Bronchial epithelial cell (primary cell): ENCODE measurements at regions not wholly inside any gene's neighbourhood (a gene's known extent, or its start where the extent isn't known, plus 50 kb on each side); places are given as distances from the start of the nearest gene placed in this dataset.
"Not testable (repeated sequence)": the region's sequence is repeated elsewhere in the genome, so short reads cannot be mapped to it uniquely, and the experiment has no call there.

Experiments
- DNase-seq: peaks from one replicate; pipeline ENCODE4 v3.0.0-alpha.2; 2010; ENCODE audit warnings: low read depth
- FAIRE-seq: peaks from 2 replicates; lab custom pipeline; 2011; peaks lifted over from hg19 to GRCh38; lab: Jason Lieb, UNC
- H3K27me3 ChIP-seq: 2 replicates; pipeline ENCODE4 v1.5.1; 2011; ENCODE audit warnings: low read length; ENCODE audit not compliant: control insufficient read depth, insufficient read depth
- H3K36me3 ChIP-seq: 2 replicates; pipeline ENCODE4 v1.5.1; 2011; ENCODE audit warnings: low read length; ENCODE audit not compliant: control insufficient read depth, insufficient read depth
- H3K4me3 ChIP-seq: 2 replicates; pipeline ENCODE4 v1.5.1; 2011; ENCODE audit warnings: mild to moderate bottlenecking, low read depth, low read length, control low read depth
- CTCF ChIP-seq: IDR thresholded peaks from 2 replicates; pipeline ENCODE4 v1.5.1; 2011; ENCODE audit warnings: mild to moderate bottlenecking, moderate library complexity, low read length, control low read depth, inconsistent platforms; ENCODE audit not compliant: insufficient read depth, severe bottlenecking

DNA sequence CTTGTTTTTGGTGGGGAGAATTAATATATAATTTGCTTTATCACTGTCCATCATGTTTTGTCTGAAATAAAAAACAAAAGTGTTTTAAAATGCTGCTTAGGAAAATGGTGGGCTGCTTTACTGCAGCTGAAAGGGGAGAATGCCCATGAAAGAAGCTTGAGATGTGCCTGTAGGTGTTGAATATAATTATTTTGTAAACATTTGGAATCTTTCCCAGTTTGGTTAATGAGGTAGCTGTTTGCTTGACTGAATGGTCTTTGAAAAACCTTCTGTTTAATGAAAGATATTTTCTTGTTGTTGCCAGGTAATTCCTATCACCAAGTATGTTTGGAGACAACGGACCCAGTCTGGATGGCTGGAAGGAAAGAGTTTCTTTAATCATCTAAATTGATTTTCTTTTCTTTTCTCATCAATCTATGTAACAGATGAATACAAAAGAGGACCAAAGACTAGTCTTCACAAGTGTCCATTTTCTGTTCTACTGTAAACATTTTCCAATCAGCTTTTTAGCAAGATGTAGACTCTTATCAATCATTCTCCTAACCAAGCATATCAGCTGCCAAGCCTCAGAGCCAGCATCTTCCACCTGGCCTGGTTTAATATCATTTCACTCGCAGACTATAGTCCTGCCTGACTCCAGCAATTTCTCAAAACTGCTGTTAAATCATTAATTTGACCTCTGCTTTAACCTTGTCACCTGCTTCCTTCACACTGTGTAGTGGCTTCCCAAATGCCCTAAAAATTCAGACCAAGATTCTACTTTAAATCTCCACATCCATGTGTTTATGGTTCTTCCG, 441.2 kb upstream of the CHD1 start:
- no peaks in the 10 kb centered on the region for H3K36me3 ChIP-seq
- DNase-seq (no peak), FAIRE-seq (no peak)
- TF ChIP-seq CTCF, result no peak
- H3K27me3 ChIP-seq, result no peaks in the 10 kb centered on the region
- H3K4me3 ChIP-seq, result no peak overlapping the region

GRCh38 chr5:99368726-99369125, 439.9 kb upstream of the CHD1 start:
- H3K4me3 ChIP-seq, result no peak overlapping the region
- DNase-seq, result no peak
- H3K27me3 ChIP-seq, result no peaks in the 10 kb centered on the region
- no peak for FAIRE-seq
- no peaks in the 10 kb centered on the region for H3K36me3 ChIP-seq
- no peak for TF ChIP-seq CTCF

DNA sequence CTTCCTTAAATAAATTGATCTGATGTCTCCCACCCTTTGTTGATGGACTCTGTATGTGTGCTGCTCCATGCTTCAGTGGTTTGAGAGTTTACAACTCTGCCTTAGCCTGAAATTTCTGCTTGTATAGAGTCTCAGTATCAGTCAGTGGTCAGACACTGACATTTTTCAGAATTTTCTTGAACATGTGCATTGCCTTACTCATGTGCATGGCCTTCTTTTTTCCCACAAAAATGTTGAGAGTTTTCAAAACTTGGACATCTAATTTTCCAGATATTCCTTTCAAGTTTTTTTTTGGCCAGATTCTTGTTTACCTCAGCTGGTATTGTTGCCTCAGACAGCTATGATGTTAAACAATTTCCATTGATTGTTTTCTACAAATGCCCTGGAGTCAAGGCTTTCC, 427.1 kb upstream of the CHD1 start:
- FAIRE-seq, result no peak
- Histone ChIP-seq H3K27me3 (no peaks in the 10 kb centered on the region), H3K36me3 (no peaks in the 10 kb centered on the region), H3K4me3 (no peak overlapping the region)
- TF ChIP-seq CTCF, result no peak
- no peak for DNase-seq

- DNase-seq (no peak), FAIRE-seq (no peak)
- Histone ChIP-seq H3K27me3 (no peaks in the 10 kb centered on the region), H3K4me3 (no peak overlapping the region), H3K36me3 (no peaks in the 10 kb centered on the region)
- TF ChIP-seq CTCF, result no peak
These were observed 421.0 kb upstream of the CHD1 start for GRCh38 chr5:99349787-99350186.

DNA sequence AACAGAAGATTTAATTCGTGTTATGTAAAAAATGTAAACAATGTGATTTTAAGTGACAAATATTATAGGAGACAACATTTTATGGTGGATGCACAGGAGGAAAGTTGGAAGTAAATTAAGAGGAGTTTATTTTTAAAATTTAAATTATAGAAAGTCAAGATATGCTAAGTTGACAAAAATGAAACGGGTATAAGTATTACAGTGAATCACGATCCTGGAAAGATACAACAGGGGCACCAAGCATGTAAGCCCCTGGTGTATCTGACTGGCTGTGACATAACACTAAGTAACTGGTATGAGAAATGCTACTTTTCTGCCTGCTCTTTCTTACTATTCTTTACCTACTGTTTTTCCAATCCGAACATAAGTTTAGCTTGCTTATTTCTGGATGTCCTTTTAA, 419.8 kb upstream of the CHD1 start:
- Histone ChIP-seq H3K4me3 (no peak overlapping the region), H3K36me3 (no peaks in the 10 kb centered on the region), H3K27me3 (no peaks in the 10 kb centered on the region)
- FAIRE-seq (no peak), DNase-seq (no peak)
- no peak for TF ChIP-seq CTCF

DNA sequence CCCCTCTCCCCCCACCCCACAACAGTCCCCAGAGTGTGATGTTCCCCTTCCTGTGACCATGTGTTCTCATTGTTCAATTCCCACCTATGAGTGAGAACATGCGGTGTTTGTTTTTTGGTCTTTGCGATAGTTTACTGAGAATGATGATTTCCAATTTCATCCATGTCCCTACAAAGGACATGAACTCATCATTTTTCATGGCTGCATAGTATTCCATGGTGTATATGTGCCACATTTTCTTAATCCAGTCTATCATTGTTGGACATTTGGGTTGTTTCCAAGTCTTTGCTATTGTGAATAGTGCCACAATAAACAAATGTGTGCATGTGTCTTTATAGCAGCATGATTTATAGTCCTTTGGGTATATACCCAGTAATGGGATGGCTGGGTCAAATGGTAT, 411.0 kb upstream of the CHD1 start:
- not testable (repeated sequence) for DNase-seq, H3K4me3 ChIP-seq, H3K36me3 ChIP-seq, FAIRE-seq, H3K27me3 ChIP-seq
